ENCODE measurements at regions not wholly inside any gene's neighbourhood (a gene's known extent, or its start where the extent isn't known, plus 50 kb on each side); places are given as distances from the start of the nearest gene placed in this dataset.
A peak's percentile ranks its signal among the peaks of the same experiment; 100 is the strongest.

- DNase-seq, result no peak
- in situ Hi-C loops (cut with MboI; ENCODE audit: low pct_unique_long_range_greater_than_20kb, low sequenced_read_pairs), result no loop called here
These were observed 110.7 kb upstream of the SLC45A1 start for GRCh38 chr1:8207202-8207601.

- no peak for DNase-seq
- in situ Hi-C loops (cut with MboI; ENCODE audit: low pct_unique_long_range_greater_than_20kb, low sequenced_read_pairs), result no loop called here
These were observed 111.5 kb upstream of the SLC45A1 start for GRCh38 chr1:8206391-8206790.

GRCh38 chr1:8205771-8206170, 112.1 kb upstream of the SLC45A1 start:
- in situ Hi-C loops (cut with MboI; ENCODE audit: low pct_unique_long_range_greater_than_20kb, low sequenced_read_pairs), result no loop called here

GRCh38 chr1:8204826-8205225, 113.1 kb upstream of the SLC45A1 start:
- no peak for DNase-seq
- in situ Hi-C loops (cut with MboI; ENCODE audit: low pct_unique_long_range_greater_than_20kb, low sequenced_read_pairs), result no loop called here

More at GRCh38 chr1:8205771-8206170, 112.1 kb upstream of the SLC45A1 start:
- no peak for DNase-seq

- in situ Hi-C loops (cut with MboI; ENCODE audit: low pct_unique_long_range_greater_than_20kb, low sequenced_read_pairs), result no loop called here
These were observed 114.4 kb upstream of the SLC45A1 start for GRCh38 chr1:8203551-8203950.

GRCh38 chr1:8203056-8203455, 114.9 kb upstream of the SLC45A1 start:
- no peak for DNase-seq
- in situ Hi-C loops (cut with MboI; ENCODE audit: low pct_unique_long_range_greater_than_20kb, low sequenced_read_pairs), result no loop called here

More at GRCh38 chr1:8203551-8203950, 114.4 kb upstream of the SLC45A1 start:
- DNase-seq, result no peak

GRCh38 chr1:8202182-8202905, 115.6 kb upstream of the SLC45A1 start:
- DNase-seq, result no peak
- in situ Hi-C loops (cut with MboI; ENCODE audit: low pct_unique_long_range_greater_than_20kb, low sequenced_read_pairs), result no loop called here

DNA sequence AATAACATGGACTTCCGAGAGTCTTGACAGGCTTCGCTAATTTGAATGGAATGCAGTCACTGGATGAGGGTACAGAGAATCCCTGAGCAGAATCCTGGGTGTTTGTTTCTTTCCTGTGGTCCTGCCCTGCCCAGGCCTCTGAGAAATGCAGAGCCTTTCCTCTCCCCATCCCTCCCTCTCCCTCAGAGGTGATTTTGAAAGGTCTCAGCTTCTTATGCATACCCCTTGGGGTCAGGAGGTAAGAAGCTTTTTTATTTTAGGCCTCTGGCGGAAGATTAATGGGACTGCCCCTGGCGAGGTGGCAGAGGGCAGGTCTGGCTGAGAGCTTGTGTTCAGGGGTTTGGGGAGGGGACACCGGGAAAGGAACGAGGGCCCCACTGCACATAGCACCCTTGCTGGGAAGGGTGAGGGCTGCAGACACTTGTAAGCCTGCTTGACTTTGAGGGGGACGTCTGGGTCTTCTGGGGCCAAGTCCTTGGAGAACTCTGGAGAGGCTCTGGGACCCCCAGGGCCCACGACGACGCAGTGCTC, 116.5 kb upstream of the SLC45A1 start:
- in situ Hi-C loops (cut with MboI; ENCODE audit: low pct_unique_long_range_greater_than_20kb, low sequenced_read_pairs), result no loop called here
- no peak for DNase-seq

- in situ Hi-C loops (cut with MboI; ENCODE audit: low pct_unique_long_range_greater_than_20kb, low sequenced_read_pairs), result no loop called here
- DNase-seq, result no peak
These were observed 117.4 kb upstream of the SLC45A1 start for GRCh38 chr1:8200317-8201115.

- DNase-seq, result peak; percentile 28
- in situ Hi-C loops (cut with MboI; ENCODE audit: low pct_unique_long_range_greater_than_20kb, low sequenced_read_pairs), result no loop called here
These were observed 119.4 kb upstream of the SLC45A1 start for GRCh38 chr1:8198522-8198921.

DNA sequence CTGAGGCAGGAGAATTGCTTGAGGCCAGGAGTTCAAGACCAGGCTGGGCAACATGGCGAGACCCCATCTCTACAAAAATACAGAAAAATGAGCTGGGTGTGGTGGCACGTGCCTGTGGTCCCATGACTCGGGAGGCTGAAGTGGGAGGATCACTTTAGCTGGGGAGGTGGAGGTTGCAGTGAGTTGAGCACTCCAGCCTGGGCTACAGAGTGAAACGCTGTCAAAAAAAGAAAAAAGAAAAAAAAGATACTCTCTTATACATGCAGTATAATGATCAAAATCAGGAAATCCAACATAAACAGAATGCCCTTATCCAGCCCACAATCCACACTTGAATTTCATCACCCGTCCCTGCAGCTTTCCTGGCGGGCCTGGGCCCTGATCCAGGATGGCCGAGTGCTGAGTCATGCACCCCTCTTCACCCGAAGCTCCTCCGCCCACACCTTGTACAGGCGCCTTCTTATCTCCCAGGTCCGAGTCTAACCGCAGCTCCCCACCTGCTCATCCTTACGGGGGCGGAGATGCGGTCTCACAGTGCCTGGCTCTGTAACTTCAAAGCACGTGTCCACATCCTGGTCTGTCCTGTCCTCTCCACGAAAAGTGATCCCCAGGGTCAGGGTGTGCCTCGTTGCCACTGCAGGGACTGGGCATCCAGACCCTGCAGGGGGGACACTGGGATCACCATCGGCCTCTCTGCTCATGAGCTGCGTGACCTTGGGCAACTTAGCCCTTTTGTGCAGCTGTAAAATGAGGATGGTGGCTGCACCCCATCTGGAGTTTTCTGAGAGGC, 120.2 kb upstream of the SLC45A1 start:
- DNase-seq, result peak; percentile 75
- in situ Hi-C loops (cut with MboI; ENCODE audit: low pct_unique_long_range_greater_than_20kb, low sequenced_read_pairs), result no loop called here

DNA sequence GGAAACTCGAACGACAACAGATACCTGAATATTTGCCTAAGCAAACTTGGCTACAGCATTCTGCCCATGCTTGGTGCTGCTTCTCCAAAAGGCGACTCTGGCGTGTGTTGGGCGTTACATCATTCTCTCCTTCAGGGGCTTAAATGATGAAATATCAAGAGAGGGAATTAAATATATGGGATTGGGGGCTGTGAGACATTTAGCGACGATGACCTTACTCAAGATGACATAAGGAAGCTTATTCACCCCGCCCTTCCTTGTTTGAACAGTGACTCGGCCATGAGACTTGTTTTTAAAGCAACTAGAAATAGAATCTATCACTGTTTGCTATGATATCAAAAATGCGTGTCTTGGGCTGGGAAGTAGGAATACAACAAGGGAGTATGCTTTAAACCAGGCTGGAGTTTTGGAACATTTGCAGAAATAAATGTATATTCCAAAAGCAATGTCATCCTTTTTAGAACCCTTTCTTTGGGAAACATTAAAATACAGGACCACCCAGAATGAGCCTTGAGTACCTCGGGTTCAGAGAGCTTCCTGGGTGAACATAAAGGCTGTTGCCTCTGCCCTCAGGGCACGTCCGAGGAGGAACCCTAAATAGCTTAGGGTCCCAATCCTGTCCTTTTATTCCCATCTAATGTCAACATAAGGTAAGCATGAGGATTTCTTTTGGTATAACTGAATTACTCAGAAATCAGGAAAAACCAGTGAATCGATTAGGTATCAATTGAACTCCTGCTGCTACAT, 123.3 kb upstream of the SLC45A1 start:
- no peak for DNase-seq
- in situ Hi-C loops (cut with MboI; ENCODE audit: low pct_unique_long_range_greater_than_20kb, low sequenced_read_pairs), result no loop called here

DNA sequence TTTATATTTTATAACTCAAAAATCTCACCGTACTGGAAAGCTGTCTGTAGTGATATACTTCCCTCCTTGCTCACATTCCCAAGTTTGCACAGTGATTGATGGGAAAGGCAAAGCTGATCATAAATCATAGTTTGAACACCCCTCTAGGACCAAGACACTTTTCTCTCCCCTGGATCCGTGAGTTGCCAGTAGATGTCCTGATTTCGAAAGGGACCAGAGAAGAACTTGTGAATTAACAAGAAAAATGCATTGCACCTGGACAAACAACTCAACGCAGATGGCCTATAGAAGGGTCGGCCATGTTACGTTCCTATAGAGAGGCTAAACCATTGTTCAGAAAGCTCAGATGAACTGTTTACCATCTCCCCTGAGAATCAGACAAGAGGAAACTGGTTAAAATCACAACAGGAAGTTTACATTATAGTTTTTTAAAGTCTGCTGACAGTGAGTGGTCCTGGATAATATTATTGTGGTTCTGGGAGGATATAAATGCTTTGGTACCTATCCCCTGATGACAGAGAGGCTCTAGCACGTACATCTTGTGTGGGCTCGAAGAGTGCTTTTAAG, 124.0 kb upstream of the SLC45A1 start:
- DNase-seq, result no peak
- in situ Hi-C loops (cut with MboI; ENCODE audit: low pct_unique_long_range_greater_than_20kb, low sequenced_read_pairs), result no loop called here

GRCh38 chr1:8191474-8191873, 126.4 kb upstream of the SLC45A1 start:
- no peak for DNase-seq
- in situ Hi-C loops (cut with MboI; ENCODE audit: low pct_unique_long_range_greater_than_20kb, low sequenced_read_pairs), result no loop called here

- in situ Hi-C loops (cut with MboI; ENCODE audit: low pct_unique_long_range_greater_than_20kb, low sequenced_read_pairs), result no loop called here
These were observed 127.9 kb upstream of the SLC45A1 start for GRCh38 chr1:8189931-8190483.

GRCh38 chr1:8185400-8185799, 132.5 kb upstream of the SLC45A1 start:
- no peak for DNase-seq
- in situ Hi-C loops (cut with MboI; ENCODE audit: low pct_unique_long_range_greater_than_20kb, low sequenced_read_pairs), result no loop called here

More at GRCh38 chr1:8189931-8190483, 127.9 kb upstream of the SLC45A1 start:
- DNase-seq, result no peak

- in situ Hi-C loops (cut with MboI; ENCODE audit: low pct_unique_long_range_greater_than_20kb, low sequenced_read_pairs), result no loop called here
- no peak for DNase-seq
These were observed 133.6 kb upstream of the SLC45A1 start for GRCh38 chr1:8184301-8184700.

GRCh38 chr1:8182034-8182761, 135.7 kb upstream of the SLC45A1 start:
- in situ Hi-C loops (cut with MboI; ENCODE audit: low pct_unique_long_range_greater_than_20kb, low sequenced_read_pairs), result no loop called here
- no peak for DNase-seq
